Ovary (tissue), 3 donors: ENCODE measurements at regions not wholly inside any gene's neighbourhood (a gene's known extent, or its start where the extent isn't known, plus 50 kb on each side); places are given as distances from the start of the nearest gene placed in this dataset.

Experiments used
- CTCF ChIP-seq, 3 donors: fragments of 450-650 bp in 2 of 3; fragments of 200-600 bp in 1 of 3; IDR thresholded peaks; one replicate each; pipeline versions ENCODE4 v1.5.1 to v1.8.0; 2016 to 2022; ENCODE audit warnings: antibody characterized with exemption in 3 of 3, mild to moderate bottlenecking in 1 of 3
- EP300 ChIP-seq: sonication (generic); formaldehyde crosslinking; IDR thresholded peaks from one replicate; pipeline ENCODE4 v1.6.1; 2017; ENCODE audit warnings: antibody characterized with exemption
- POLR2A ChIP-seq: fragments of 450-650 bp; IDR thresholded peaks from one replicate; pipeline ENCODE4 v1.6.1; 2017; ENCODE audit warnings: antibody characterized with exemption, mild to moderate bottlenecking, moderate library complexity
- donor health status: DM: no; HTN: no; CAD: no.

GRCh38 chr13:95386370-95386769 lies 85.1 kb upstream of the ABCC4 start:
- TF ChIP-seq CTCF (IDR thresholded peaks at IDR 0.05) = no peak
- no peak for TF ChIP-seq EP300
- TF ChIP-seq POLR2A = no peak
